ENCODE measurements at regions not wholly inside any gene's neighbourhood (a gene's known extent, or its start where the extent isn't known, plus 50 kb on each side); places are given as distances from the start of the nearest gene placed in this dataset.
"Not testable (repeated sequence)": the region's sequence is repeated elsewhere in the genome, so short reads cannot be mapped to it uniquely, and the experiment has no call there.

DNA sequence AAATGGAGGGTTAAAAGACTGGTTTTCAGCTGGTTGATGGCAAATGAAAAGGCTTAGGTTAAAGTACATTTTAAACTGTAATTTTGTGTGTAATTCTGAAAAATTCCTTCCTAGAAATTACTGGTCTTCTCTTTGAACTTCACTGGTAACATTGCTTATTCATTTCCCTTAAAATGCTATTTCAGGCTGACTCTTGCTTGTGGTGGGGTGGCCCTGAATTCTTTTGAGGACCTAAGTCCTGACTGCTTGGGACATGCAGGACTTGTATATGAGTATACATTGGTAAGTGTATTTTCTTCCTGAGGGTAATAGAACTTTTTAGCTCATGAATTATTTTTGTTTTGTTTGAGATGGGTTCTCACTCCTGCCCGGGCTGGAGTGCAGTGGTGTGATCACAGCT lies 63.0 kb upstream of the ERV3-1 start:
- TF ChIP-seq, protein P1, sequence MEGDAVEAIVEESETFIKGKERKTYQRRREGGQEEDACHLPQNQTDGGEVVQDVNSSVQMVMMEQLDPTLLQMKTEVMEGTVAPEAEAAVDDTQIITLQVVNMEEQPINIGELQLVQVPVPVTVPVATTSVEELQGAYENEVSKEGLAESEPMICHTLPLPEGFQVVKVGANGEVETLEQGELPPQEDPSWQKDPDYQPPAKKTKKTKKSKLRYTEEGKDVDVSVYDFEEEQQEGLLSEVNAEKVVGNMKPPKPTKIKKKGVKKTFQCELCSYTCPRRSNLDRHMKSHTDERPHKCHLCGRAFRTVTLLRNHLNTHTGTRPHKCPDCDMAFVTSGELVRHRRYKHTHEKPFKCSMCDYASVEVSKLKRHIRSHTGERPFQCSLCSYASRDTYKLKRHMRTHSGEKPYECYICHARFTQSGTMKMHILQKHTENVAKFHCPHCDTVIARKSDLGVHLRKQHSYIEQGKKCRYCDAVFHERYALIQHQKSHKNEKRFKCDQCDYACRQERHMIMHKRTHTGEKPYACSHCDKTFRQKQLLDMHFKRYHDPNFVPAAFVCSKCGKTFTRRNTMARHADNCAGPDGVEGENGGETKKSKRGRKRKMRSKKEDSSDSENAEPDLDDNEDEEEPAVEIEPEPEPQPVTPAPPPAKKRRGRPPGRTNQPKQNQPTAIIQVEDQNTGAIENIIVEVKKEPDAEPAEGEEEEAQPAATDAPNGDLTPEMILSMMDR (IDR thresholded peaks at IDR 0.05): not testable (repeated sequence)
- not testable (repeated sequence) for TF ChIP-seq ZNF416, ATF1 (CRISPR knock-in tag; IDR thresholded peaks at IDR 0.05)
- TF ChIP-seq, protein P2, sequence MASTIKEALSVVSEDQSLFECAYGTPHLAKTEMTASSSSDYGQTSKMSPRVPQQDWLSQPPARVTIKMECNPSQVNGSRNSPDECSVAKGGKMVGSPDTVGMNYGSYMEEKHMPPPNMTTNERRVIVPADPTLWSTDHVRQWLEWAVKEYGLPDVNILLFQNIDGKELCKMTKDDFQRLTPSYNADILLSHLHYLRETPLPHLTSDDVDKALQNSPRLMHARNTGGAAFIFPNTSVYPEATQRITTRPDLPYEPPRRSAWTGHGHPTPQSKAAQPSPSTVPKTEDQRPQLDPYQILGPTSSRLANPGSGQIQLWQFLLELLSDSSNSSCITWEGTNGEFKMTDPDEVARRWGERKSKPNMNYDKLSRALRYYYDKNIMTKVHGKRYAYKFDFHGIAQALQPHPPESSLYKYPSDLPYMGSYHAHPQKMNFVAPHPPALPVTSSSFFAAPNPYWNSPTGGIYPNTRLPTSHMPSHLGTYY (CRISPR knock-in tag; IDR thresholded peaks at IDR 0.05): not testable (repeated sequence)
- TF ChIP-seq, protein P3, sequence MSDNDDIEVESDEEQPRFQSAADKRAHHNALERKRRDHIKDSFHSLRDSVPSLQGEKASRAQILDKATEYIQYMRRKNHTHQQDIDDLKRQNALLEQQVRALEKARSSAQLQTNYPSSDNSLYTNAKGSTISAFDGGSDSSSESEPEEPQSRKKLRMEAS (CRISPR knock-in tag; IDR thresholded peaks at IDR 0.05): not testable (repeated sequence)

Data from WTC11 (cell line).